ENCODE measurements at regions not wholly inside any gene's neighbourhood (a gene's known extent, or its start where the extent isn't known, plus 50 kb on each side); places are given as distances from the start of the nearest gene placed in this dataset.

- TF ChIP-seq CTCF (IDR thresholded peaks at IDR 0.05) (no peak), EZH2 (IDR thresholded peaks at IDR 0.05) (no peak)
These were observed 154.8 kb upstream of the FHL2 start for GRCh38 chr2:105553538-105554196.
